ENCODE measurements at regions not wholly inside any gene's neighbourhood (a gene's known extent, or its start where the extent isn't known, plus 50 kb on each side); places are given as distances from the start of the nearest gene placed in this dataset.

GRCh38 chr4:14182148-14182547, 554.6 kb upstream of the BOD1L1 start:
- DNase-seq (ENCODE audit: extremely low spot score in 2 of 2): no peak
- no peak for TF ChIP-seq POLR2AphosphoS5 (IDR thresholded peaks at IDR 0.05; ENCODE audit: insufficient read depth in 1 of 2, low read depth in 1 of 2)
- no peak for TF ChIP-seq CTCF (IDR thresholded peaks at IDR 0.05)
- TF ChIP-seq POLR2A (IDR thresholded peaks at IDR 0.05): no peak
- intact Hi-C loops (cut with DNase I): no loop called here
- Histone ChIP-seq H3K27ac (no peak overlapping the region), H3K4me3 (no peak overlapping the region), H3K36me3 (no peaks in the 10 kb centered on the region), H3K27me3 (no peaks in the 10 kb centered on the region), H3K9me3 (no peaks in the 10 kb centered on the region), H3K4me1 (peaks cover 15% of the 10 kb centered on the region)

GRCh38 chr4:14184265-14184664, 556.7 kb upstream of the BOD1L1 start:
- DNase-seq (ENCODE audit: extremely low spot score in 2 of 2): no peak
- no peaks in the 10 kb centered on the region for H3K4me1 ChIP-seq
- H3K4me3 ChIP-seq: no peak overlapping the region
- intact Hi-C loops (cut with DNase I): no loop called here
- no peak for TF ChIP-seq CTCF (IDR thresholded peaks at IDR 0.05)
- no peak for TF ChIP-seq POLR2AphosphoS5 (IDR thresholded peaks at IDR 0.05; ENCODE audit: insufficient read depth in 1 of 2, low read depth in 1 of 2)
- TF ChIP-seq POLR2A (IDR thresholded peaks at IDR 0.05): no peak
- H3K9me3 ChIP-seq: no peaks in the 10 kb centered on the region
- no peaks in the 10 kb centered on the region for H3K27me3 ChIP-seq
- no peaks in the 10 kb centered on the region for H3K36me3 ChIP-seq
- no peak overlapping the region for H3K27ac ChIP-seq

- H3K27ac ChIP-seq: no peak overlapping the region
- no peaks in the 10 kb centered on the region for H3K36me3 ChIP-seq
- H3K4me3 ChIP-seq: no peak overlapping the region
- intact Hi-C loops (cut with DNase I): no loop called here
- no peaks in the 10 kb centered on the region for H3K9me3 ChIP-seq
- no peaks in the 10 kb centered on the region for H3K4me1 ChIP-seq
- no peaks in the 10 kb centered on the region for H3K27me3 ChIP-seq
- DNase-seq (ENCODE audit: extremely low spot score in 2 of 2): no peak
- no peak for TF ChIP-seq CTCF (IDR thresholded peaks at IDR 0.05)
- no peak for TF ChIP-seq POLR2A (IDR thresholded peaks at IDR 0.05)
- TF ChIP-seq POLR2AphosphoS5 (IDR thresholded peaks at IDR 0.05; ENCODE audit: insufficient read depth in 1 of 2, low read depth in 1 of 2): no peak
Observed at GRCh38 chr4:14184767-14185166, 557.2 kb upstream of the BOD1L1 start.

- DNase-seq (ENCODE audit: extremely low spot score in 2 of 2): no peak
- intact Hi-C loops (cut with DNase I): no loop called here
- Histone ChIP-seq H3K27ac (no peak overlapping the region), H3K36me3 (no peaks in the 10 kb centered on the region), H3K9me3 (no peaks in the 10 kb centered on the region), H3K4me1 (no peaks in the 10 kb centered on the region), H3K27me3 (no peaks in the 10 kb centered on the region), H3K4me3 (no peak overlapping the region)
- TF ChIP-seq CTCF (IDR thresholded peaks at IDR 0.05) (no peak), POLR2AphosphoS5 (IDR thresholded peaks at IDR 0.05; ENCODE audit: insufficient read depth in 1 of 2, low read depth in 1 of 2) (no peak), POLR2A (IDR thresholded peaks at IDR 0.05) (no peak)
Observed at GRCh38 chr4:14188214-14188613, 560.7 kb upstream of the BOD1L1 start.

GRCh38 chr4:14193601-14194000, 566.1 kb upstream of the BOD1L1 start:
- Histone ChIP-seq H3K4me3 (no peak overlapping the region), H3K36me3 (no peaks in the 10 kb centered on the region), H3K9me3 (no peaks in the 10 kb centered on the region), H3K27ac (no peak overlapping the region), H3K27me3 (no peaks in the 10 kb centered on the region), H3K4me1 (no peaks in the 10 kb centered on the region)
- TF ChIP-seq CTCF (IDR thresholded peaks at IDR 0.05): no peak
- intact Hi-C loops (cut with DNase I): no loop called here
- DNase-seq (ENCODE audit: extremely low spot score in 2 of 2): no peak

All from vagina (tissue), 2 donors.